ENCODE measurements at regions not wholly inside any gene's neighbourhood (a gene's known extent, or its start where the extent isn't known, plus 50 kb on each side); places are given as distances from the start of the nearest gene placed in this dataset.

GRCh38 chr4:144409525-144409924, 236.4 kb upstream of the HHIP start:
- no peak for TF ChIP-seq POLR2A (IDR thresholded peaks at IDR 0.05)
- no peaks in the 10 kb centered on the region for H3K9me3 ChIP-seq
- no peaks in the 10 kb centered on the region for H3K36me3 ChIP-seq
- WGBS, 5 donors, result 54 to 81% (median 74%) methylated on average over 4 of the region's 4 CpGs
- no peak overlapping the region for H3K4me3 ChIP-seq
- no peak for DNase-seq
- no peaks in the 10 kb centered on the region for H3K27me3 ChIP-seq
- no peaks in the 10 kb centered on the region for H3K4me1 ChIP-seq
- H3K27ac ChIP-seq, result no peak overlapping the region
- intact Hi-C loops (cut with DNase I; ENCODE audit: low total_unique reads), result no loop called here

- H3K27ac ChIP-seq, result no peak overlapping the region
- WGBS, 5 donors, result 64 to 81% (median 74%) methylated on average over 2 of the region's 2 CpGs
- DNase-seq, result no peak
- no peak overlapping the region for H3K4me3 ChIP-seq
- H3K27me3 ChIP-seq, result no peaks in the 10 kb centered on the region
- intact Hi-C loops (cut with DNase I; ENCODE audit: low total_unique reads), result no loop called here
- H3K4me1 ChIP-seq, result no peaks in the 10 kb centered on the region
- TF ChIP-seq POLR2A (IDR thresholded peaks at IDR 0.05) (no peak), CTCF (IDR thresholded peaks at IDR 0.05) (no peak), POLR2AphosphoS5 (IDR thresholded peaks at IDR 0.05) (no peak), EP300 (IDR thresholded peaks at IDR 0.05) (no peak)
- H3K36me3 ChIP-seq, result no peaks in the 10 kb centered on the region
- H3K9me3 ChIP-seq, result no peaks in the 10 kb centered on the region
These were observed 235.6 kb upstream of the HHIP start for GRCh38 chr4:144410230-144410783.

- no peak overlapping the region for H3K27ac ChIP-seq
- no peaks in the 10 kb centered on the region for H3K4me1 ChIP-seq
- H3K4me3 ChIP-seq, result no peak overlapping the region
- no peaks in the 10 kb centered on the region for H3K27me3 ChIP-seq
- TF ChIP-seq POLR2AphosphoS5 (IDR thresholded peaks at IDR 0.05) (no peak), CTCF (IDR thresholded peaks at IDR 0.05) (no peak), EP300 (IDR thresholded peaks at IDR 0.05) (no peak), POLR2A (IDR thresholded peaks at IDR 0.05) (no peak)
- DNase-seq, result no peak
- H3K36me3 ChIP-seq, result no peaks in the 10 kb centered on the region
- intact Hi-C loops (cut with DNase I; ENCODE audit: low total_unique reads), result no loop called here
- 26 to 59% (median 45%) methylated on average over 1 of the region's 1 CpG for WGBS, 5 donors
- no peaks in the 10 kb centered on the region for H3K9me3 ChIP-seq
These were observed 234.8 kb upstream of the HHIP start for GRCh38 chr4:144411119-144411518.

GRCh38 chr4:144411700-144412099, 234.3 kb upstream of the HHIP start:
- Histone ChIP-seq H3K4me3 (no peak overlapping the region), H3K36me3 (no peaks in the 10 kb centered on the region), H3K27ac (no peak overlapping the region), H3K4me1 (no peaks in the 10 kb centered on the region), H3K27me3 (no peaks in the 10 kb centered on the region), H3K9me3 (no peaks in the 10 kb centered on the region)
- intact Hi-C loops (cut with DNase I; ENCODE audit: low total_unique reads), result no loop called here
- DNase-seq, result no peak
- TF ChIP-seq EP300 (IDR thresholded peaks at IDR 0.05), result no peak
- TF ChIP-seq POLR2A (IDR thresholded peaks at IDR 0.05), result no peak
- TF ChIP-seq POLR2AphosphoS5 (IDR thresholded peaks at IDR 0.05), result no peak
- TF ChIP-seq CTCF (IDR thresholded peaks at IDR 0.05), result no peak

GRCh38 chr4:144421056-144421455, 224.9 kb upstream of the HHIP start:
- Histone ChIP-seq H3K27ac (no peak overlapping the region), H3K4me3 (no peak overlapping the region), H3K36me3 (no peaks in the 10 kb centered on the region), H3K9me3 (no peaks in the 10 kb centered on the region), H3K27me3 (no peaks in the 10 kb centered on the region), H3K4me1 (no peaks in the 10 kb centered on the region)
- intact Hi-C loops (cut with DNase I; ENCODE audit: low total_unique reads), result no loop called here
- TF ChIP-seq POLR2AphosphoS5 (IDR thresholded peaks at IDR 0.05), result no peak
- TF ChIP-seq EP300 (IDR thresholded peaks at IDR 0.05), result no peak
- TF ChIP-seq POLR2A (IDR thresholded peaks at IDR 0.05), result no peak
- TF ChIP-seq CTCF (IDR thresholded peaks at IDR 0.05), result no peak
- DNase-seq, result no peak
- 93 to 96% (median 95%) methylated on average over 4 of the region's 4 CpGs for WGBS, 5 donors
